Ishikawa (cell line): ENCODE measurements at regions not wholly inside any gene's neighbourhood (a gene's known extent, or its start where the extent isn't known, plus 50 kb on each side); places are given as distances from the start of the nearest gene placed in this dataset.

ENCODE experiments used
- TAF1 ChIP-seq: IDR thresholded peaks from 2 replicates; pipeline ENCODE4 v1.6.1; 2012; ENCODE audit warnings: low read depth, mild to moderate bottlenecking
- YY1 ChIP-seq: IDR thresholded peaks from 2 replicates; pipeline ENCODE4 v1.6.1; 2012; ENCODE audit warnings: low read depth
- TF ChIP-seq, protein P1 (sequence below): IDR thresholded peaks from 2 replicates; pipeline ENCODE4 v1.6.1; 2012

DNA sequence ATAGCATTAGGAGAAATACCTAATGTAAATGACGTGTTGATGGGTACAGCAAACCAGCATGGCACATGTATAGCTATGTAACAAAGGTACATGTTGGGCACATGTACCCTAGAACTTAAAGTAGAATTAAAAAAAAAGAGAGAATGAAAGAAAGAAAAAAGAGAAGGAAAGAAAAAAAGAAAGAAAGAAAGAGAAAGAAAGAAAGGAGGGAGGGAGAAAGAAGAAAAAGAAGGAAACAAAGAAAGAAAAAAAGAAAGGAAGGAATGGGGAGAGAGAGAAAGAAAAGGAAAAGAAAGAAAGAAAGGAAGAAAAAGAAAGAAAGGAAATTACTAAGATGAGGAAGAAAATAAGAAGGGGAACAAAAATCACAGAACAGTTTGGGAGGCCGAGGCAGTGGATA, 925.5 kb downstream of the LRFN5 start:
- TF ChIP-seq, protein P1, sequence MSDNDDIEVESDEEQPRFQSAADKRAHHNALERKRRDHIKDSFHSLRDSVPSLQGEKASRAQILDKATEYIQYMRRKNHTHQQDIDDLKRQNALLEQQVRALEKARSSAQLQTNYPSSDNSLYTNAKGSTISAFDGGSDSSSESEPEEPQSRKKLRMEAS: no peak
- TF ChIP-seq TAF1 (no peak), YY1 (no peak)
